ENCODE measurements at regions not wholly inside any gene's neighbourhood (a gene's known extent, or its start where the extent isn't known, plus 50 kb on each side); places are given as distances from the start of the nearest gene placed in this dataset.

DNA sequence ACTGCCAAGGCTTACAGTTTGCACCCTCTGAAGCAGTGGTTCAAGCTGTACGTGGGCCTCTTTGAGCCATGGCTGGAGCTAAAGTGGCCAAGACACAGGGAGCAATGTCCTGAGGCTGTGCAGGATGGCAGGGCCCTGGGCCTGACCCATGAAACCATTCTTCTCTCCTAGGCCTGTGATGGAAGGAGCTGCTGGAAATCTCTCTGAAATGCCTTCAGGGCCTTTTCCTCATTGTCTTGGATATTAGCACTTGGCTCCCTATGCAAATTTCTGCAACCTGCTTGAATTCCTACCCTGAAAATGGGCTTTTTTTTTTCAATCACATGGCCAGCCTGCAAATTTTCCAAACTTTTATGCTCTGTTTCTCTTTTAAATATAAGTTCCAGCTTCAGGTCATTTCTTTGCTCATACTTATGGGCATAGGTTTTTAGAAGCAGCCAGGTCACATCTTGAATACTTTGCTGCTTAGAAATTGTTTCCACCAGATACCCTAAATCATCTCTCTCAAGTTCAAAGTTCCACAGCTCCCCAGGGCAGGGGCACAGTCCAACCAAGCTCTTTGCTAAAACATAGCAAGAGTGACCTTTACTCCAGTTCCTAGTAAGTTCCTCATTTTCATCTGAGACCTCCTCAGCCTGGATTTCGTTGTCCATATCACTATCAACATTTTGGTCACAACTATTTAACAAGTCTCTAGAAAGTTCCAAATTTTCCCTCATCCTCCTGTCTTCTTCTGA lies 138.3 kb downstream of the OSTF1 start:
- ChIA-PET POLR2A (no interaction called here), CTCF (interaction anchor here (0.6 to 1.4 kb wide), 4 partner anchors 11 to 575 kb away, joined by 3 to 7 read pairs (median 4); no protein-coding TSS in a partner anchor)
- Mint-ChIP-seq H3K27ac (ENCODE audit: low read depth, unreplicated experiment) (no peak overlapping the region), H3K4me3 (ENCODE audit: unreplicated experiment) (no peak overlapping the region), H3K36me3 (ENCODE audit: insufficient read depth, unreplicated experiment) (peaks cover 7% of the 10 kb centered on the region), H3K9me3 (ENCODE audit: unreplicated experiment) (no peaks in the 10 kb centered on the region), H3K27me3 (ENCODE audit: insufficient read depth, unreplicated experiment) (peaks cover 11% of the 10 kb centered on the region), H3K4me1 (ENCODE audit: insufficient read depth, unreplicated experiment) (peaks cover 19% of the 10 kb centered on the region)
- no peak for DNase-seq (ENCODE audit: unreplicated experiment)
- BruUV-seq (replicated peaks), result no TSS peak
- TF ChIP-seq, protein P1, sequence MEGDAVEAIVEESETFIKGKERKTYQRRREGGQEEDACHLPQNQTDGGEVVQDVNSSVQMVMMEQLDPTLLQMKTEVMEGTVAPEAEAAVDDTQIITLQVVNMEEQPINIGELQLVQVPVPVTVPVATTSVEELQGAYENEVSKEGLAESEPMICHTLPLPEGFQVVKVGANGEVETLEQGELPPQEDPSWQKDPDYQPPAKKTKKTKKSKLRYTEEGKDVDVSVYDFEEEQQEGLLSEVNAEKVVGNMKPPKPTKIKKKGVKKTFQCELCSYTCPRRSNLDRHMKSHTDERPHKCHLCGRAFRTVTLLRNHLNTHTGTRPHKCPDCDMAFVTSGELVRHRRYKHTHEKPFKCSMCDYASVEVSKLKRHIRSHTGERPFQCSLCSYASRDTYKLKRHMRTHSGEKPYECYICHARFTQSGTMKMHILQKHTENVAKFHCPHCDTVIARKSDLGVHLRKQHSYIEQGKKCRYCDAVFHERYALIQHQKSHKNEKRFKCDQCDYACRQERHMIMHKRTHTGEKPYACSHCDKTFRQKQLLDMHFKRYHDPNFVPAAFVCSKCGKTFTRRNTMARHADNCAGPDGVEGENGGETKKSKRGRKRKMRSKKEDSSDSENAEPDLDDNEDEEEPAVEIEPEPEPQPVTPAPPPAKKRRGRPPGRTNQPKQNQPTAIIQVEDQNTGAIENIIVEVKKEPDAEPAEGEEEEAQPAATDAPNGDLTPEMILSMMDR (IDR thresholded peaks at IDR 0.05; ENCODE audit: unreplicated experiment), result no peak
- intact Hi-C loops (cut with micrococcal nuclease), result no loop called here

DNA sequence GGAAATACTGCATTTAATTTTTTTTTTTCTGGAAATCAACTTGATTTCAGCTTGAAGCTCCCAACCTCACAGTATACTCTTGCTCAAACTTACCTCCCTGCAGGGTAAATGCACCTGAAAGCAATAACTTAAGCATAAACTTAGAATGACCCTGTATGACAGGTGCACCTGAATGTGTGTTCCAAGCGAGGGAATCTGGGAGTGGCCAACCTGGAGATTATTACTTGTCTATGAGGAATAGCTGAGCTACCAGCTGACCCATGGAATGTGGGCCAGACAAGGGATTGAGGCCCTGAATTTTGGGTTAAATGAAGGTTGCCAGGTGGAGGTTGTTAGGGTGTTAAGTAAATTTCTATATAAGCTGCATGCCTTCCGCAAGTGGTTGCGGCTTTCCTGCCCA lies 140.6 kb downstream of the OSTF1 start:
- CTCF ChIA-PET, result interaction anchor here (0.6 to 3.6 kb wide), 6 partner anchors 9 to 1933 kb away, joined by 3 to 45 read pairs (median 4); no protein-coding TSS in a partner anchor
- intact Hi-C loops (cut with micrococcal nuclease), result no loop called here
- H3K27ac Mint-ChIP-seq (ENCODE audit: low read depth, unreplicated experiment), result peak overlapping the region; percentile 72
- no peaks in the 10 kb centered on the region for H3K27me3 Mint-ChIP-seq (ENCODE audit: insufficient read depth, unreplicated experiment)
- POLR2A ChIA-PET, result interaction anchor here (0.6 to 1.1 kb wide), 2 partner anchors 10 to 95 kb away, joined by 3 to 6 read pairs; no protein-coding TSS in a partner anchor
- TF ChIP-seq, protein P1 (IDR thresholded peaks at IDR 0.05; ENCODE audit: unreplicated experiment), result no peak
- no peak overlapping the region for H3K4me3 Mint-ChIP-seq (ENCODE audit: unreplicated experiment)
- peaks cover 7% of the 10 kb centered on the region for H3K36me3 Mint-ChIP-seq (ENCODE audit: insufficient read depth, unreplicated experiment)
- no TSS peak for BruUV-seq (replicated peaks)
- H3K9me3 Mint-ChIP-seq (ENCODE audit: unreplicated experiment), result no peaks in the 10 kb centered on the region
- no peak for DNase-seq (ENCODE audit: unreplicated experiment)
- peaks cover 35% of the 10 kb centered on the region for H3K4me1 Mint-ChIP-seq (ENCODE audit: insufficient read depth, unreplicated experiment)

DNA sequence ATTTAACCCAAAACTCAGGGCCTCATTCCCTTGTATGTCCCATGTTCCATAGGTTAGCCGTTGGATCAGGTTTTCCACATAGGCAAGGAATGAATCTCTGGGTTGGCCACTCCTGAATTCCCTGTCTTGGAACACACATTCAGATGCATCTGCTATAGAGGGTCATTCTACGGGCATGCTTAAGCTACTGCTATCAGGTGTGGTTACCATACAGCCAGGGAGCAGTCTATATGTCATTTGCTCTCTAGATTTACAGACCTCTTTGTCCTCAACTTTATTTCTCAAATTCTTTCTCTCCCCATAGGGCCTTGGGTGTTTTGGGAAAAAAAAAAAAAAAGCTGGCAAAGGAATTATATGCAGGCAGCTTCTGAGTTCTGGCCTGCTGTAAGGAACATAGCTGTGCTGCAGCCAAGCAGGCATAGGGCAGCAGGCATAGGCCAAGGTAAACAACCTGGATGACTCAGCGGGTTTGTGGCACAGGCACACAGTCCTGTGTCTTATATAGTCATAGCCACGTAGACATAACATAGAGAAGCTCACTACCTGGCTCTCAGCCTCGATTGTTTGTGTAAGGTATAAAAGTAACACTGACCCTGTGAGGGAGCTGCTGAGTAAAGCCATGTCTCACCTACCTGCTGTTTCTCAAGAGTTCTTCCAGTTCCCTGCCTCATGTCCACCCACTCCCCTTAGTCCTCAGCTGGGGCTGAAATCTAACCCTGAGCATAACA lies 141.5 kb downstream of the OSTF1 start:
- Mint-ChIP-seq H3K27me3 (ENCODE audit: insufficient read depth, unreplicated experiment) (no peaks in the 10 kb centered on the region), H3K4me3 (ENCODE audit: unreplicated experiment) (no peak overlapping the region), H3K9me3 (ENCODE audit: unreplicated experiment) (no peaks in the 10 kb centered on the region), H3K36me3 (ENCODE audit: insufficient read depth, unreplicated experiment) (peaks cover 7% of the 10 kb centered on the region), H3K4me1 (ENCODE audit: insufficient read depth, unreplicated experiment) (peaks cover 35% of the 10 kb centered on the region), H3K27ac (ENCODE audit: low read depth, unreplicated experiment) (peak overlapping the region; percentile 72)
- intact Hi-C loops (cut with micrococcal nuclease), result loop anchor here (10.0 kb wide), 1 partner anchor 45 kb away; no protein-coding TSS in a partner anchor
- POLR2A ChIA-PET, result interaction anchor here (0.6 to 1.1 kb wide), 5 partner anchors 9 to 1165 kb away, joined by 3 to 5 read pairs (median 4); partner anchors contain the start of genes CARNMT1 and RFK
- peak; percentile 97 for DNase-seq (ENCODE audit: unreplicated experiment)
- TF ChIP-seq, protein P1 (IDR thresholded peaks at IDR 0.05; ENCODE audit: unreplicated experiment), result no peak
- CTCF ChIA-PET, result interaction anchor here (0.6 to 3.6 kb wide), 11 partner anchors 8 to 1422 kb away, joined by 3 to 45 read pairs (median 5); no protein-coding TSS in a partner anchor
- no TSS peak for BruUV-seq (replicated peaks)

DNA sequence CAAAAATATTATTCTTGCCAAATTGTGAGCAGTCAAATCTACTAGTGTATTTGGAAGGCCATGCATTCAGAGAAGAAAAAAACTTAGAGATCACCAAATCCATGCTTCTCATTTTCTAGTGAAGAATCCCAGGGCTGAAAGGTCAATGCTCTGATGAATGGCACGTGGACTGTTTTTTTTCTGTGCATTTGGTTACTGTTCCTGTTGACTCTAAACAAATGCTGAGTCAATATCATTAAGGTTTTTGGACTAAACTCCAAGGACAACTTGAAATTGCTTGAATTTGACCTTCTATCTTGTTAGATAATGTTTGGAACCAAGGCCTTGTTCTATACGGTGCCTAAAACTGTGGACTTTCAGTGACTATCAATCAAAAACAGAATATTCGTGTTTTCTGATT lies 142.2 kb downstream of the OSTF1 start:
- CTCF ChIA-PET, result interaction anchor here (0.6 to 3.6 kb wide), 8 partner anchors 8 to 1044 kb away, joined by 3 to 45 read pairs (median 6); no protein-coding TSS in a partner anchor
- Mint-ChIP-seq H3K27me3 (ENCODE audit: insufficient read depth, unreplicated experiment) (no peaks in the 10 kb centered on the region), H3K4me3 (ENCODE audit: unreplicated experiment) (no peak overlapping the region), H3K4me1 (ENCODE audit: insufficient read depth, unreplicated experiment) (peaks cover 39% of the 10 kb centered on the region), H3K27ac (ENCODE audit: low read depth, unreplicated experiment) (peak overlapping the region; percentile 72), H3K36me3 (ENCODE audit: insufficient read depth, unreplicated experiment) (peaks cover 7% of the 10 kb centered on the region), H3K9me3 (ENCODE audit: unreplicated experiment) (no peaks in the 10 kb centered on the region)
- intact Hi-C loops (cut with micrococcal nuclease), result loop anchor here (10.0 kb wide), 1 partner anchor 46 kb away; no protein-coding TSS in a partner anchor
- POLR2A ChIA-PET, result interaction anchor here (0.6 to 1.1 kb wide), 5 partner anchors 8 to 1164 kb away, joined by 3 to 5 read pairs (median 4); partner anchors contain the start of genes CARNMT1 and RFK
- no TSS peak for BruUV-seq (replicated peaks)
- DNase-seq (ENCODE audit: unreplicated experiment), result no peak
- TF ChIP-seq, protein P1 (IDR thresholded peaks at IDR 0.05; ENCODE audit: unreplicated experiment), result no peak

Measured in MCF 10A (cell line).